GM23338 (cell line): ENCODE measurements at regions not wholly inside any gene's neighbourhood (a gene's known extent, or its start where the extent isn't known, plus 50 kb on each side); places are given as distances from the start of the nearest gene placed in this dataset.

Experiments used
- EZH2 ChIP-seq: fragments of 200-600 bp; sonication (generic); IDR thresholded peaks from one replicate; pipeline ENCODE4 v1.8.0; 2017; ENCODE audit warnings: antibody characterized with exemption, mild to moderate bottlenecking, low read depth; ENCODE audit not compliant: unreplicated experiment
- EZH2phosphoT487 ChIP-seq: fragments of 200-600 bp; sonication (generic); IDR thresholded peaks from one replicate; pipeline ENCODE4 v1.8.1; 2018; ENCODE audit warnings: antibody characterized with exemption; ENCODE audit not compliant: unreplicated experiment
- JUNB ChIP-seq: IDR thresholded peaks from one replicate; pipeline ENCODE4 v1.6.1; 2016; ENCODE audit warnings: antibody characterized with exemption; ENCODE audit not compliant: unreplicated experiment
- POLR2AphosphoS5 ChIP-seq: IDR thresholded peaks from 2 replicates; pipeline ENCODE4 v1.6.1; 2016; ENCODE audit warnings: antibody characterized with exemption, low read depth
- STAT1 ChIP-seq: IDR thresholded peaks from one replicate; pipeline ENCODE4 v1.6.1; 2016; ENCODE audit warnings: antibody characterized with exemption; ENCODE audit not compliant: unreplicated experiment
- TF ChIP-seq, protein P1 (sequence below), 2 experiments: fragments of 200-600 bp in 1 of 2; sonication (generic) in 1 of 2; conservative IDR thresholded peaks; 2 replicates each; pipeline versions ENCODE4 v1.5.1 to v1.6.1; 2016 to 2017; ENCODE audit warnings: antibody characterized with exemption in 2 of 2, low read depth in 2 of 2, mild to moderate bottlenecking in 2 of 2, moderate library complexity in 1 of 2
- TF ChIP-seq, protein P2 (sequence below): IDR thresholded peaks from one replicate; pipeline ENCODE4 v1.6.1; 2018; ENCODE audit warnings: antibody characterized with exemption; ENCODE audit not compliant: unreplicated experiment

DNA sequence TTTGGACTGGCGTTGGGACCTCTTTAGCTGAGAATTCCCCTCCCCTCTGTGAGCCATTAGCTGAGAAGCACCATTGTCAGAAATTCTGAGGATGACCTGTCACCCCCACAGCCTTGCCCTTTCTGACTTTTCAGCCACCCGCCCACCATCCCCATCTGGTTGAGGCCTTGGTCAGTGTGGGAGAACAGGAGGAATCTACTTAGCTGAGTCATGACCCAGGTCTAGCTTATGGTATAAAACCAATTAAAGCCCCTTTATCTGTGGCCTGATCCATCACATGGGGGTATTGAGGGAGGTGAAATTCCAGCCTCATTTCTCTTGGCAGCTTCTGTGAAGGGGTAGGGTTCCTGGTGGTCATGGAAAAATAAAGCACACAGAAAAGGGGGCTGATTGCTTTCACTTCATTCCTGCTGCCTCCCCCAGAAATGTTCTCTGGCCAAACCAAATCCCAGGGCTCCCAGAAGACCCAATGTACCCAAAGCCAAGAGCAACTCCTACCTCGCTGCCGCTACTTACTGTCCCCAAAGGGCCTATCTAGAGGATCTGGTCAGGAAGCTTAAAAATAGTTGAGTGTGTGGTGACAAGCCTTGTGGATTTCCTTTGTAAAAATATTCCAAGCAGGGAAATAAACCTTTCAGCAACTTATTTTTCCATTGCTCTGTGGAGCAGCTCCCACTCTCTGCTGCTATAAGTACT, 174.8 kb upstream of the TNC start:
- TF ChIP-seq, protein P1, sequence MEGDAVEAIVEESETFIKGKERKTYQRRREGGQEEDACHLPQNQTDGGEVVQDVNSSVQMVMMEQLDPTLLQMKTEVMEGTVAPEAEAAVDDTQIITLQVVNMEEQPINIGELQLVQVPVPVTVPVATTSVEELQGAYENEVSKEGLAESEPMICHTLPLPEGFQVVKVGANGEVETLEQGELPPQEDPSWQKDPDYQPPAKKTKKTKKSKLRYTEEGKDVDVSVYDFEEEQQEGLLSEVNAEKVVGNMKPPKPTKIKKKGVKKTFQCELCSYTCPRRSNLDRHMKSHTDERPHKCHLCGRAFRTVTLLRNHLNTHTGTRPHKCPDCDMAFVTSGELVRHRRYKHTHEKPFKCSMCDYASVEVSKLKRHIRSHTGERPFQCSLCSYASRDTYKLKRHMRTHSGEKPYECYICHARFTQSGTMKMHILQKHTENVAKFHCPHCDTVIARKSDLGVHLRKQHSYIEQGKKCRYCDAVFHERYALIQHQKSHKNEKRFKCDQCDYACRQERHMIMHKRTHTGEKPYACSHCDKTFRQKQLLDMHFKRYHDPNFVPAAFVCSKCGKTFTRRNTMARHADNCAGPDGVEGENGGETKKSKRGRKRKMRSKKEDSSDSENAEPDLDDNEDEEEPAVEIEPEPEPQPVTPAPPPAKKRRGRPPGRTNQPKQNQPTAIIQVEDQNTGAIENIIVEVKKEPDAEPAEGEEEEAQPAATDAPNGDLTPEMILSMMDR (conservative IDR thresholded peaks at IDR 0.05; ENCODE audit: low read depth in 2 of 2): no peak
- TF ChIP-seq JUNB: no peak
- no peak for TF ChIP-seq EZH2
- TF ChIP-seq POLR2AphosphoS5: no peak
- TF ChIP-seq EZH2phosphoT487: no peak
- TF ChIP-seq STAT1: no peak
- TF ChIP-seq, protein P2, sequence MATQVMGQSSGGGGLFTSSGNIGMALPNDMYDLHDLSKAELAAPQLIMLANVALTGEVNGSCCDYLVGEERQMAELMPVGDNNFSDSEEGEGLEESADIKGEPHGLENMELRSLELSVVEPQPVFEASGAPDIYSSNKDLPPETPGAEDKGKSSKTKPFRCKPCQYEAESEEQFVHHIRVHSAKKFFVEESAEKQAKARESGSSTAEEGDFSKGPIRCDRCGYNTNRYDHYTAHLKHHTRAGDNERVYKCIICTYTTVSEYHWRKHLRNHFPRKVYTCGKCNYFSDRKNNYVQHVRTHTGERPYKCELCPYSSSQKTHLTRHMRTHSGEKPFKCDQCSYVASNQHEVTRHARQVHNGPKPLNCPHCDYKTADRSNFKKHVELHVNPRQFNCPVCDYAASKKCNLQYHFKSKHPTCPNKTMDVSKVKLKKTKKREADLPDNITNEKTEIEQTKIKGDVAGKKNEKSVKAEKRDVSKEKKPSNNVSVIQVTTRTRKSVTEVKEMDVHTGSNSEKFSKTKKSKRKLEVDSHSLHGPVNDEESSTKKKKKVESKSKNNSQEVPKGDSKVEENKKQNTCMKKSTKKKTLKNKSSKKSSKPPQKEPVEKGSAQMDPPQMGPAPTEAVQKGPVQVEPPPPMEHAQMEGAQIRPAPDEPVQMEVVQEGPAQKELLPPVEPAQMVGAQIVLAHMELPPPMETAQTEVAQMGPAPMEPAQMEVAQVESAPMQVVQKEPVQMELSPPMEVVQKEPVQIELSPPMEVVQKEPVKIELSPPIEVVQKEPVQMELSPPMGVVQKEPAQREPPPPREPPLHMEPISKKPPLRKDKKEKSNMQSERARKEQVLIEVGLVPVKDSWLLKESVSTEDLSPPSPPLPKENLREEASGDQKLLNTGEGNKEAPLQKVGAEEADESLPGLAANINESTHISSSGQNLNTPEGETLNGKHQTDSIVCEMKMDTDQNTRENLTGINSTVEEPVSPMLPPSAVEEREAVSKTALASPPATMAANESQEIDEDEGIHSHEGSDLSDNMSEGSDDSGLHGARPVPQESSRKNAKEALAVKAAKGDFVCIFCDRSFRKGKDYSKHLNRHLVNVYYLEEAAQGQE: no peak
